ENCODE measurements at regions not wholly inside any gene's neighbourhood (a gene's known extent, or its start where the extent isn't known, plus 50 kb on each side); places are given as distances from the start of the nearest gene placed in this dataset.

DNA sequence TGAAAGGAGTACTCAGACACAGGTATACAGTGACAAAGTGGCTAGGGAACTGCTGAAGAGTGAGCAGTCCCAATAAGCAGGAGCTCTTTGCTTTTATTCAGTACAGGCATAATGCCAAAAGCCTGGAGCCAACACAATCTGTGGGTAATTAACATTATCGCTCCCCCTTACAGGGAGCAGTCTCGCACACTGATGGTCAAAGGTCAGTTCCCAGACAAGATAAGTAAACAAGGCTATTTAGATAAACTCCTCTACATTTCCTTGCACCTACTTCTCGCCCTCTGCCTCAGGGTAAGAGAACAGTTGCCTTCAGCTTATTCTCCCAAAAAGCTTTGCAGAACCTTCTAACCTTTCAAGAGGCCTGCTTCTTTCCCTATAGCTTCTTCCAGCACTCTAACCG lies 73.9 kb upstream of the TAF9B start:
- TF ChIP-seq EZH2 (IDR thresholded peaks at IDR 0.05; ENCODE audit: borderline replicate concordance) (no peak), EZH2phosphoT487 (IDR thresholded peaks at IDR 0.05; ENCODE audit: low read depth, severe bottlenecking, unreplicated experiment) (no peak)
- TF ChIP-seq, protein P1, sequence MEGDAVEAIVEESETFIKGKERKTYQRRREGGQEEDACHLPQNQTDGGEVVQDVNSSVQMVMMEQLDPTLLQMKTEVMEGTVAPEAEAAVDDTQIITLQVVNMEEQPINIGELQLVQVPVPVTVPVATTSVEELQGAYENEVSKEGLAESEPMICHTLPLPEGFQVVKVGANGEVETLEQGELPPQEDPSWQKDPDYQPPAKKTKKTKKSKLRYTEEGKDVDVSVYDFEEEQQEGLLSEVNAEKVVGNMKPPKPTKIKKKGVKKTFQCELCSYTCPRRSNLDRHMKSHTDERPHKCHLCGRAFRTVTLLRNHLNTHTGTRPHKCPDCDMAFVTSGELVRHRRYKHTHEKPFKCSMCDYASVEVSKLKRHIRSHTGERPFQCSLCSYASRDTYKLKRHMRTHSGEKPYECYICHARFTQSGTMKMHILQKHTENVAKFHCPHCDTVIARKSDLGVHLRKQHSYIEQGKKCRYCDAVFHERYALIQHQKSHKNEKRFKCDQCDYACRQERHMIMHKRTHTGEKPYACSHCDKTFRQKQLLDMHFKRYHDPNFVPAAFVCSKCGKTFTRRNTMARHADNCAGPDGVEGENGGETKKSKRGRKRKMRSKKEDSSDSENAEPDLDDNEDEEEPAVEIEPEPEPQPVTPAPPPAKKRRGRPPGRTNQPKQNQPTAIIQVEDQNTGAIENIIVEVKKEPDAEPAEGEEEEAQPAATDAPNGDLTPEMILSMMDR (IDR thresholded peaks at IDR 0.05; ENCODE audit: poor library complexity) = no peak
